ENCODE measurements at regions not wholly inside any gene's neighbourhood (a gene's known extent, or its start where the extent isn't known, plus 50 kb on each side); places are given as distances from the start of the nearest gene placed in this dataset.
"Not testable (repeated sequence)": the region's sequence is repeated elsewhere in the genome, so short reads cannot be mapped to it uniquely, and the experiment has no call there.

DNA sequence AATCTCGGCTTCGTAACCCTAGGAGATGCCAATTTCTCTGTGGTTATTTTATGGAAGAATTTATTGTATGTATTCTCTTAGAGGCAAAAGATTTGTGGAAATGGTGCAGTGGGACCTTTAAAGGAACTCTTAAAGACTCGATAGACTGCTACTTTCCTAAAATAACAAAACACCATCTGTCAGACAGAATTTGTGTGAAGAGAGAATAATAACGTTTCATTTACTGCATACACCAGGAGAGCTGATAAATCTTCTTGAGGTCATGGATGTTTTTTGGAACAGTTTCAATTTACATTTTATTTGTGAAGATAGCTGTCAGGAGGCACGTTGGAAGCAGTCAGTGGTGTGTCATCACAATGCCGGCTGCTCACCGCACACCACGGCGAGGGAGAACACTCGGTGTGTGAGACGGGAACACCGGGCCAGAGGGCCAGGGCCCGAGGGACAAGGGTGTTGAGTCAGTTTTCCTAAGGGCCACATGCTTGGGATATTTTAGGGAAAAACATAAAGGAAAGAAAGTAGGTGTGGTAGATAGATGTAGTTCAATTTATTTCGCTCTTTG, 1681.0 kb upstream of the DDX18 start:
- peak in 2 of 51 donors; percentile 4 to 9 for DNase-seq

DNA sequence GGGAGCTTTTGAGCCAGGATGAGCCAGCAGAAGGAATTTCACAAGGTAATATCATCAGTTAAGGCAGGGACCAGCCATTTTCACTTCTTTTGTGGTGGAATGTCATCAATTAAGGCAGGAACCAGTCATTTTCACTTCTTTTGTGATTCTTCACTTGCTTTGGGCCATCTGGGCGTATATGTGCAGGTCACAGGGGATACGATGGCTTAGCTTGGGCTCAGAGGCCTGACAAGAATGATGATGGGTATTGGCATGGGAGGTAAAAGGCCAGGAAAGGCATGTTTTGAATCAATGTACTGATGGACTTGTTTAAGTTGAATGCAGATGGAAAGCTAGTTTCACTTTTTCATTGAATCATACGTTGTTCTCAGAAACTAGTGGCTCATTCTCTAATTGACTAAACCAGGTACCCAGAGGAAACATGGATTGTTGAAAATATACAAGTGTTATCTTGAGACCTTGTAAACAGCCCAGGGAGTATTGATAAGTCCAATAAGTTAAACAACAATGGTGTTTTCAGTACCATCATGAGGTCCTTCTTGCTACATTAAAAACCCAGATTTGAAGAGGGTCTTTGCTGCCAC, 1672.5 kb upstream of the DDX18 start:
- no peak for DNase-seq

DNA sequence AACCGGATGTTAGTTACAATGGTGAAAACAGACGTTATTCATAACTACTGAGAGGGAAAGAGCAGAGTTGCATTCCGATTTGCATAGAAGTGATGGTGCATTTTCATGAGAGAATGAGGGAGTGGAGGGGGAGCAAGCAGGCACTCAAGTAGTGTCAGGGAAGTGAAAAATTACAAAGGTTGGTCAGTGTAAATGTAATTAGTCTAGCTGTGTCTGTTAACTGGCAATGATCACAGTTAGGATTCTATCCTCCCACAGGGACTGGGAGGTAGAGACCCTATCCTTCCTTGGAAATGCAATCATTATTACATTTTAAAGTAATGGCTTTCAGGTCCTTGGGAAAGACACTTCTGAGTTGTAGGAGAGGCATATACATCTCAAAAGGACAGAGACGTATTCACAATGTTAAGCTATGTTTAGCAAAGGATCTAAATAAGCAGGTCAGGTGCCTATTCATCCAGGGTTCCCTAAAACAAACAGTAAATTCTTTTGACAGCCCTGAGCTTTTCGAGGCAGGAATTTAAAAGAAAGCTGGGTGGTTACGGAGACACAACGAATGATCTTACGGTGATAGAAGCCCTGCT, 1671.8 kb upstream of the DDX18 start:
- no peak for DNase-seq

DNA sequence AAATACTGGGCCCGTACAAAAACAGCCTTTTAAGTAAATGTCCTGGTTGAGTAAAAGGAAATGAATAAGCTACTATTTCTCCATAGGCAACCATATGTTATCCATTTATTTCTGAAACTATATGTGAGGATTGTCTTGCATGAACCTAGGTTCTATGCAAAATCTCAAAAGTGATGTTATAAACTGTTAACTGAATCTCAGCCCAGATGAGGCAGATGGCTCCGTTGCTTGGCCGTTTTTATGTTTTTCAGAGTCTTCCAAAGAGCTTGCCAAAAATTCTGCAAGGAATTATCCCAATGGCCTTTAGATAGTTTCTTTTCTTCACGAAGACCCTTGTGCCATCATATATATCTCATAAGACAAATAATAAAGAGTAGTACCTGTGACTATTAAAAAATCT, 1669.5 kb upstream of the DDX18 start:
- no peak for DNase-seq

DNA sequence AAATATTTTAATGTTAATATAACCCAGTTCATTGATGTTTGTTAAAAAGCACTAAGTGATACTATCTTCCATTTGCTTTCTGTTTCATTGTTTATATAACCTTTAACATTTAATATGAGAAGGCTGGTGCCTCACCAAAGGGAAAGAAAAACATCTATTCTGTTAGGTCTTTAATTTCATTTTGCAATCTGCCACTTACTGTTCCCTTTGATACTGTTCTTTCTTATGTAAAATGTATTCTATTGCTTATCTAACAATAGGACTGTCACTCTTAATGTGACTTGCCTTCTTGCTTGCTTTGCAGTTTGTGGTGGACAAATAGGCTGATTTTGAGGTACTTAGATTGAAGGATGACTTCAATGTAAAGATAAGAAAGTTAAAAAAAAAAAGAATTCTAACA, 1666.1 kb upstream of the DDX18 start:
- DNase-seq: no peak

DNA sequence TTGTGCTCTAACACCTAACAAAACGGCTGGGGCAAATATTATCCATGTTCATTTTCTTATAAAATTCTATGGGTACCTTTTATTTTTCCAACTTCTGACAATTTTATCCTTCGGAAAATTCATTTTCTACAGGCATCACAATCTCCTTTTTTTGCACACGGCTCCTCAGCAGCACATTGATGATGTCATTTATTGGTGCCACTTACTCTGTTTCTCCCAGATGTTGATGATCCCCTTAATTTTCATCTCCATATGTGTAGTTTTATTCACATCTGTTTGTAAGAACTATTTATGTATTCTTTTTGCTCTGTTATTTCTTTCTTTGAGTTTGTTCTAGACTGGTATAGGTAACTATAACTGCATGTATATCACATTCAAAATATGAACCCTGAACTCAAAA, 1660.8 kb upstream of the DDX18 start:
- DNase-seq: no peak

DNA sequence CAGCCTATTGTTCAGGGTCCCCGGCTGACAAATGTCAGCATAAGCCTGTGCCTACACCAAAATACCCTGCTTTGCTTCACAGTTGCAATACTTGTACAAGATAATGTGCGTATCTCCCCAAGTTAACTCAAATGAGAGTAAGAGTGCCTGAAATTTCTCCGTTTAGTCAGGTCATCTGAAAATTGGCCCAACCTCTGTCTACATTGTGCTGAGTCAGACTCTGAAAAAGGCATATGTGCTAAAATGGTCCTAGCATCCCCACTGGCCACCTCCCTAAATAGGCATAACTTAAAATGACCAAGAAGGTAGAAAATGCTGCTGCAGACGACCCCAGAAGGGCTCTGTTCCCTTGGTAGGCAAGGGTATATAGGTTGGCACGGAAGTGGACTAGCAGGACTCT, 1653.8 kb upstream of the DDX18 start:
- no peak for DNase-seq

DNA sequence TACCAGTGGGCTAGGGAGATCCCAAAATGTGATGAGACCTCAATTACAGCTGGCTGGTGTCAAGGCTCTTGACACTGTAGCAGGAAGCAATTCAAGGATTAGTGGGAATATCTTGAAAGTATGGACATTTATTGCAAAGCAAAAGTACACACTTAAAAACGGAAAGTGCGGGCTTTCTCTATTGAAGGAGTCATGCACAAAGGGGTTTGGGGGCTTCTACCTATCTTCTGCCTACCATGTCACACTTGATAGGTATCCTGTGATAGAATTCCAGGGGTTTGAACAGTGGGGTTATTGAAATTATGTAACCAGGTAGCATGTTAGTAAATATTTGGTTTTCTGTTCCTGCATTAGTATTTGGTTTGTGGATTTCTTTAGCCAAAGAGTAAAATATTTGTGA, 1652.1 kb upstream of the DDX18 start:
- no peak for DNase-seq

DNA sequence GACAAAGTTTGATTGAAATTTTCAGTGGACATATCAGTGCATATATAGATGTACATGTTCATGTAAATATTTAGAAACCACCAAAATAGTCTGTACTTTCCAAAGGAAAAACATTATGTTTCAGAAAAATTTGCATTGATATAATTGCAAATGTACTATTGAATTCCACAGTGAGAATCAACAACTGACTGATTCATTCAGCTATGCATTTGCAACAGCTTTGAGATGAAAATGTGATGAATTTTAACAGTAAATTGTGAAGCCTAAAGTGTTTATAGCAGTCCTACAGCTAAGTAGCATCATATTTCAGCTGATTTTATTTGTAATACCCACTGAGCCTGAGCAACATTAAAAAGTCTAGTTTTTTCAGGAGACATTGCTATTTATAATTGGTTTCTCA, 1647.4 kb upstream of the DDX18 start:
- DNase-seq: no peak

DNA sequence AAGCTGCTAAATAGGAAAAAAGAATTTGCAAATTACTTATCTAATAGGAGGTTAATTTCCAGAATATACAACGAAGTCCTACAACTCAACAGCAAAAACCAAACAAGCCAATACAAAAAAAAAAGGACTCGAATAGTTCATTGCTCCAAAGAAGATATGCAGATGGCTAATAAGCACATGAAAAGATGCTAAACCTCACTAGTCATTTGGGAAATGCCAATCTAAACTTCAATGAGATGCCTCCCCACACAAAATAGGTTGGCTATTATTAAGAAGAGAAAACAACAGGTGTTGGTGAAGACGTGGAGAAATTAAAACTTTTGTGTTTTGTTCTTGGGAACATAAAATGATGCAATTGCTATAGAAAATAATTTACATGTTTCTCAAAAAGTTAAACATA, 1634.4 kb upstream of the DDX18 start:
- DNase-seq: no peak

DNA sequence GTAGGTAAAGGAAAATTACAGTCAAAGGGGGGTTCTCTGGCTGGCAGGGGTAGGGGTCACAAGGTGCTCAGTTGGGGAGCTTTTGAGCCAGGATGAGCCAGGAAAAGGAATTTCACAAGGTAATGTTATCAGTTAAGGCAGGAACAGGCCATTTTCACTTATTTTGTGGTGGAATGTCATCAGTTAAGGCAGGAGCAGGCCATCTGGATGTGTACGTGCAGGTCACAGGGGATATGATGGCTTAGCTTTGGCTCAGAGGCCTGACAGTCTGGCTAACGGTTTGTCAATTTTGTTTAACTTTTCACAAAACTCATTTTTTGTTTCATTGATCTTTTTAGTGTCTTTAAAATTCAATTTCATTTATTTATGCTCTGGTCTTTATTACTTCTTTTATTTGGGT, 1623.8 kb upstream of the DDX18 start:
- DNase-seq: not testable (repeated sequence)

DNA sequence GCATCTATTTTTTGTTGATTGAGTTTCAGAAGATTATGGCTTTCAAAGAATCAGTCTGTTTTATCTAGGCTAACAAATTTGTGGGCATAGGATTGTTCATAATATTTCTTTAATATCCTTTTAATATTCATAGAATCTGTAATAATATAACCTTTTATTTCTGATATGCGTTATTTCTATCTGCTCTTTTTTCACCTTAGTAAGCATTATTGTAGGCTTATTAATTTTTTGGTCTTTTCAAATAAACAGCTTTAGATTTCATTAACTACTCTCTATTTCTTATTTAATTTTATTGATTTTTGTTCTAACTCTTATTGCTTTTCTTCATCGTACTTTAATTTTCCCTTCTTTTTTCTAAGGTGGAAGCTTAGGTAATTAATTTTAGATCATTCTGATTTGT, 1614.4 kb upstream of the DDX18 start:
- no peak for DNase-seq

DNA sequence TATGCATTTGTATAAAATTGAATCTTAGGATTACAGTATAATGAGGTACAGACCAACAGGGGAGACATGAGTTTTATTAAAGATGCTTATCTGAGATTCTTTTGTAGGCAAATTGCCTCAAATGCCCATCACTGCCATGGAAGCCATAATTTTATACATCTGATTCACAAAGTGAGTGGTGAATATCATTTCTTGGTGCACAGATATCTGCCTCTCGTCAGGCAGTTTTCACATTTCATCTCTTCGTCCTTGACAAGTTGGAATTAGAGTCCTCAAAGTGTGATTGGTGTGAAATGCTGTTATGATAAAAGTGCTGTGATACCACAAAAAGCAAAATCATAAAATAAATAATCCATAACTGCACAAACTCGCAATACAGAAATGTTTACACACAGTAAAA, 1602.8 kb upstream of the DDX18 start:
- DNase-seq: no peak

DNA sequence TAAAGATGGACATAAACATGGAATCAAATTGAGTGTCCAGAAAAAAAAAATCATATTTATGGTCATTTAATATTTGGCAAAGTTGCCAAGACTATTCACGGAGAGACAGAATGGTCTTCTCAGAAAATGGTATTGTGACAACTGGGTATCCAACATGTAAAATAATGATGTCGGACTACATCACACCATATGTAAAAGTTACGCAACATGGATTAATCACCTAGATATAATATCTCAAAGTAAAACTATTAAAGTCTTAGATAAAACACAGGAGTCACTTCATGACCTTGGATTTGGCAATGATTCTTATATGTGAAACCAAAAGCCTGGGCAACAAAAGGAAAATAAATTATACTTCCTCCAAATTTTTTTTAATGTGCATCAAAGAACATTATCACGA, 1591.7 kb upstream of the DDX18 start:
- no peak for DNase-seq

DNA sequence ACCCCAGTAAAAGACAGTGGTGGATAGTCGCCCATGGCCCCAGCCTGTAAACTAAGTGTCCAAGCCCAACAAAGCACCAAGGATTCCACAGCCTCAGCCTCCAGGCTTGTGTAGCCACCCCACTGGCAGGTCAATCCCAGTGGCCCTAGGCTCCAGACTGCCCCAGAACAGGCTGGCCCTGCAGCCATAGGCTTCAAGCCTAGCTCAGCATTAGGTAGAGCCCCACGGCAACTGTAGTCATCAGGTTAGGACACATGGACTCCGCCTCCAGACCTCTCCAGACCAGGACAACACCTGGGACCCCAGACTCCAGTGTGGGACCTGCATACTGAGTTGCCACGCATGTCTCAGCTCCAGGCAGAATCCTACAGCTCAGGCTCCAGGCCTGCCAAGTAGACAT, 1590.6 kb upstream of the DDX18 start:
- DNase-seq: no peak

DNA sequence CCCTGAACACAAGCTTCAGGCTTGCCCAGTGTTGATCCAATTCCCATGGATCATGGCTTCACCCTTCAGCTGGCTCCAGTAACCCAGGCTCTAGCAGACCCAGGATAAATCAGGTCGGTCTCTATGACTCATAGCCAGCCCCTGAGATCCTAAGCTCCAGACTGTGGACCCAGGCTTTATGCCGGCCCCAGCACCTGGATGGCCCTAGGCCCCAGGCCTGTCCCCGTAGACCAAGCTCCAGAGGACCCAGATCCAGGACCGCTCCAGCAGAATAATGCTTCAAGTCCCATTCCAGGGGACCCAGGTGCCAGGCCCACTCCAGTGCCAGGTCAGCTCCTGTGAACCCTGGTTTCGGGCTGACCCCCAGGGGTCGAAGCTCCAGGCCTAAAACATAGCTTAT, 1589.9 kb upstream of the DDX18 start:
- DNase-seq: no peak

DNA sequence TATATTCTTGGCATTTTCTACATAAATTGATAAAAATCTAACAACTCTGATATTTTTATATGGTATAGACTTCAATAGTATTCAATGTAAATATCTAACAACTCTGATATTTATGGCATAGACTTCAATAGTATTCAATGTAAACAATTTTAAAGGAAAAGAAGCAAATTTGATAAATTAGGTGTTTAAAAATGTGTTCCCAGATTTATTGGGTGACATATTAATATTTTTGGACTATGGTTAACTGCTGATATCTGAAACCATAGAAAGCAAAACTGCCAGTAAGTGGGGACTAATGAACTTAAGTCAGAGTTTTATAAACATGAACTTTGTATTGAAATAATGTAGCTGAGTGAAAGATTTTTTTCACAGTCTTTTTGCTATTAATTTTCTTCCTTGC, 1576.0 kb upstream of the DDX18 start:
- no peak for DNase-seq

DNA sequence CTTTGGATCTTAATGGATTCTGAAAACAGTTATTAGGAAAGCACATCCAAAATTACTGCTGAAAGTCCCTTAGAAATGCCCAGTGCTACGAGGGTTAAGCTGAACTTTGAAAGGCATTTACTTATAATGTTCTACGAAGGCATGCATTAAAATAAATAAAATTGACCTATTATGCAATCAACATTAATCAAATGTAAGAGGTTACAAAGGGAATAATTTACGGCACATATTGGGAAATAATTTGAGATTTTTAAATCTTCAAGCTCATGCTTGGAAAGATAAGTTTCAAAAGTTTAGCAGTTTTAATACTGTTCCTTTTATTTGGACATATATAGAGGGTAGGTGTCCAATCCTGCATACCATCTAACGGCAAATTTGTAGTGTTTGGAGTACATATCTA, 1564.1 kb upstream of the DDX18 start:
- DNase-seq: no peak

DNA sequence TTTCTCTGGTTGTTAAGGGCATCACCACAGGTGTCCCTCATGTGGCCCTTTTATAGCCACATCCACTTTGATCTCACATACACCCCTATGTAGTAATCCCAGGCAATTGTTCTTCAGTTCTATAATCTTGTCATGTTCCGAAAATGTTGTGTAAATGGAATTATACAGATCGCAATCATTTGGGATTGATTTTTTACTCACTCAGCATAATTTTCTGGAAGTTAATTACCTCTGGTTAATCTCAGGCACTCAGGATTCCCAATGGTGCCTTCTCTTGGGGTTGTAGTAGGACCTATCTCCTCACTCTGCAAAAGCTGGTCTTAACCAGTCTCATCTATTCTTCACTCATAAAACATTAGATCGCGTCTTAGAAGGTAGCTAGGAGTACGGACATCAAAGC, 1549.6 kb upstream of the DDX18 start:
- no peak for DNase-seq

DNA sequence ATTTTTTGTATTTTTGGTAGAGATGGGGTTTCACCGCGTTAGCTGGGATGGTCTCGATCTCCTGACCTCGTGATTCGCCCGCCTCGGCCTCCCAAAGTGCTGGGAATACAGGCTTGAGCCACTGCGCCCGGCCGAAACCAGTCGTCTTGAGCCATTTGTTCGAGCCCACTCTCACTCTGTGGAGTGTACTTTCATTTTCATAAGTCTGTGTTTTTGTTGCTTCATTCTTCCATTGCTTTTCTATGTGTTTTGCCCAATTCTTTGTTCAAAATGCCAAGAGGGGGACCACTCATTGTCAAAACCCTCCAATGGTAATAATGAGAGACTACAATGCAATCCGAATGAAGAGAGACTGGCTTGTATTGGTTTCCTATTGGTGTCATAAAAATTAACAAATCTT, 1545.5 kb upstream of the DDX18 start:
- no peak for DNase-seq

DNA sequence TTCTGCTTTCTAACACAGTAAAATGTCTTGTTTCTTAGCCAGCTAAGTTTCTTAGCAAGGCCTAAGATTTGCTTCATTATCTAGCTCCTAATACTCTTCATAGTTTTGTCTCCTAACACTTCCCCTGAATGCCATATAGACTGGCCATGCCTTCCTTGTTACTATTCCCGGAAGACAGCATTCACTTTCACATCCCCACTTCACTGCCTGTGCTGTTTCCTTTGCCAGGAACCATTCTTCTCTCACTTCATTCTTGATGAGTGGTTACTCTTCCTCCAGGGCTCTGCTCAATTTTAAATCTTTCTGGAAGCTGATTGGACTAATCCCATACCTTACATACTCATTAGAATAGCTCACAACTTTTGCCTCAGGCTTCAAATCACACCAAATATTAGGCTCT, 1510.2 kb upstream of the DDX18 start:
- DNase-seq: no peak

DNA sequence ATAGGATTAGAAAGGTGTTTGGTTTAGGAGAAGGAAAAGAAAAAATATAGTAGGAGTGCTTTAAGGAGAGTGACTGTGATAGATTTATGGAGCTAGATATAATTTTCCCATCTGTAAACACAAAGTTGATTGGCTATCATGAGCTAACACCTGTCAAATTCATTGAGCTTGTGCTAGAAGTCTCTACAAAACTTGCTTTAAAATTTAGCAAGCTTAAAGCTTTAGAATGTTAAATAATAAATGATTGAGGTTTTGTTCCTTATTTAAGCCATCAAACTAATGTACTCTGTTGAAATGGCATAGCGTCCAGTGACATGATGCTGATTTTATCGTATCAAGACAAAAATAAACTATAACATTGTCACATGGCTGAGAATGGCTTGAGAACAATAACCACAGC, 1497.4 kb upstream of the DDX18 start:
- DNase-seq: no peak

DNA sequence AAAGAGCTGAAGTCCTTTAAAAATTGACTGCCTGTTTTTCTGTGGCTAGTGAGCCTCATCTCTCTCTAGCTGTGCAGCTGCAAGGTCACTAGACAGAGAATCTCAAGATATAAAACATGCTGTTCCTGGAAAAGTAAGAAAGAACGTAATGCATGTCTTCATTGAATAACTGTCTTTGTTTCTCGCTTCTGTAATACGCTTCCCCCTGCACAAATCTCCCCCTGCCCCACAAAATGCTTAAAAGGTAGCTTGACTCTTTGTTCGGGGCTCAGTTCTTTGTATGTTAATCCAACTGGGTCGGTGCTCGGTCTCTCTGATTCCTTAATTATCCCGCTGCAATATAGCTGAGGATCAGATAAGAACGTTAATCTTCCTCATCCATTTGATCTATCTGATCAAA, 1495.9 kb upstream of the DDX18 start:
- not testable (repeated sequence) for DNase-seq

DNA sequence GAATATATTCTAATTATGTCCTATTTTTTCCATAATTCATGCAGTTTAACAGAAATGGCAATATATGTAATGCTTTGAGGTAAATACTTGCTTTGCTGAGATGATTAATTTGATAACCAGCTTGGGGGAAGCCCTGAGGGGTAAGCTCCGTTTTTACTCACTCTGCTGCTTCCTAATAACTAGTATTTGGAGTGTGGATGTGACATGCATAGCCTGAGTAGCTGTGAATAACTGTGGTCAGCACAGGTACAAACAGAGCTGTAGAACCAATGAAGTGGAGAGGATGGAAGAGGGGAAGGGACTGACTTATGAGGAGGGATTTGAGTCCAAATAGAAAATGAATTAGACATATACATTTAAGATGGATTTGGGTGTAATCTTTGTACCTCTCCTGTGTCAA, 1495.5 kb upstream of the DDX18 start:
- DNase-seq: no peak
